HPDE6-E6E7 (cell line): ENCODE measurements at regions not wholly inside any gene's neighbourhood (a gene's known extent, or its start where the extent isn't known, plus 50 kb on each side); places are given as distances from the start of the nearest gene placed in this dataset.

Experiments
- DNase-seq: peaks from one replicate; pipeline ENCODE4 v3.0.0; 2011; ENCODE audit warnings: missing footprints; ENCODE audit errors: extremely low spot score

- DNase-seq, result peak; percentile 29
Observed at GRCh38 chr7:50962962-50963374, 180.3 kb upstream of the GRB10 start.

- DNase-seq, result no peak
Observed at GRCh38 chr7:50962281-50962883, 179.7 kb upstream of the GRB10 start.

- DNase-seq, result no peak
Observed at GRCh38 chr7:50960621-50961310, 178.1 kb upstream of the GRB10 start.

- DNase-seq, result no peak
Observed at GRCh38 chr7:50959991-50960390, 177.3 kb upstream of the GRB10 start.

GRCh38 chr7:50959560-50959959, 176.9 kb upstream of the GRB10 start:
- no peak for DNase-seq

- DNase-seq, result no peak
Observed at GRCh38 chr7:50957855-50958254, 175.2 kb upstream of the GRB10 start.

- DNase-seq, result no peak
Observed at GRCh38 chr7:50957431-50957830, 174.7 kb upstream of the GRB10 start.

GRCh38 chr7:50956522-50957155, 173.9 kb upstream of the GRB10 start:
- DNase-seq, result no peak

GRCh38 chr7:50954716-50955115, 172.0 kb upstream of the GRB10 start:
- DNase-seq, result no peak

- DNase-seq, result no peak
Observed at GRCh38 chr7:50954245-50954644, 171.5 kb upstream of the GRB10 start.

GRCh38 chr7:50953820-50954219, 171.1 kb upstream of the GRB10 start:
- peak; percentile 23 for DNase-seq

- DNase-seq, result no peak
Observed at GRCh38 chr7:50953303-50953702, 170.6 kb upstream of the GRB10 start.

- no peak for DNase-seq
Observed at GRCh38 chr7:50952544-50952943, 169.8 kb upstream of the GRB10 start.

GRCh38 chr7:50952120-50952519, 169.4 kb upstream of the GRB10 start:
- no peak for DNase-seq

- DNase-seq, result no peak
Observed at GRCh38 chr7:50943482-50943881, 160.8 kb upstream of the GRB10 start.

- no peak for DNase-seq
Observed at GRCh38 chr7:50941525-50941924, 158.8 kb upstream of the GRB10 start.

GRCh38 chr7:50940621-50941020, 157.9 kb upstream of the GRB10 start:
- DNase-seq, result no peak

GRCh38 chr7:50939021-50939420, 156.3 kb upstream of the GRB10 start:
- DNase-seq, result no peak

- DNase-seq, result no peak
Observed at GRCh38 chr7:50937727-50938126, 155.0 kb upstream of the GRB10 start.

GRCh38 chr7:50926049-50926448, 143.4 kb upstream of the GRB10 start:
- no peak for DNase-seq

- DNase-seq, result no peak
Observed at GRCh38 chr7:50923476-50923875, 140.8 kb upstream of the GRB10 start.

- peak; percentile 50 for DNase-seq
Observed at GRCh38 chr7:50921114-50921813, 138.6 kb upstream of the GRB10 start.
